ENCODE measurements at regions not wholly inside any gene's neighbourhood (a gene's known extent, or its start where the extent isn't known, plus 50 kb on each side); places are given as distances from the start of the nearest gene placed in this dataset.

DNA sequence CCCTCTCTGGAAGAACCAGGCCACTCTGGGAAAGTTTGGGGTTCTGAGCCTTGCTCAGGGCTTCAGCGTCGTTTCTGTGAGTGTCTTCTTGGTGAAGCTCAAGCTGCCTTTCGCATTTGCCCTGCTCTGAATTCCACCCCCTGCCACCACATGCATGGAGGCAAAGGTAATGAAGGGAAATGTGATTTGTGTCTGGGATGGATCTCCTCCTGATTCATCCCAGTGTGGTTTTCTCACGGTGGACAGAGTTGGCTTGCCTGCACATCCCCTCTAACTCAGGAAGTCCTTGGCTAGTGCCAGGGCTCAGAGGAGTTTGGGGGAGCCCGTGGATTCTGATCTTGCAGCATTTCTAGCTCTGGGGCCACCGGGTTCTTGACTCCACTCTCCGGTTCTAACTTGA lies 173.6 kb upstream of the RAB4A start:
- TF ChIP-seq ZFX (IDR thresholded peaks at IDR 0.05): no peak
- no peak for TF ChIP-seq CTCF (conservative IDR thresholded peaks at IDR 0.05)
- H3K27ac ChIP-seq: no peak overlapping the region

GRCh38 chr1:229098361-229098760 lies 172.6 kb upstream of the RAB4A start:
- TF ChIP-seq CTCF (conservative IDR thresholded peaks at IDR 0.05): no peak
- TF ChIP-seq ZFX (IDR thresholded peaks at IDR 0.05): no peak
- H3K27ac ChIP-seq: no peak overlapping the region

GRCh38 chr1:229098903-229099578 lies 171.9 kb upstream of the RAB4A start:
- no peak for TF ChIP-seq ZFX (IDR thresholded peaks at IDR 0.05)
- TF ChIP-seq CTCF (conservative IDR thresholded peaks at IDR 0.05): no peak
- H3K27ac ChIP-seq: no peak overlapping the region

GRCh38 chr1:229101011-229101871 lies 169.7 kb upstream of the RAB4A start:
- H3K27ac ChIP-seq: no peak overlapping the region
- TF ChIP-seq ZFX (IDR thresholded peaks at IDR 0.05): no peak
- no peak for TF ChIP-seq CTCF (conservative IDR thresholded peaks at IDR 0.05)

- no peak overlapping the region for H3K27ac ChIP-seq
- no peak for TF ChIP-seq CTCF (conservative IDR thresholded peaks at IDR 0.05)
- no peak for TF ChIP-seq ZFX (IDR thresholded peaks at IDR 0.05)
Measured at GRCh38 chr1:229102741-229103391, 168.0 kb upstream of the RAB4A start.

DNA sequence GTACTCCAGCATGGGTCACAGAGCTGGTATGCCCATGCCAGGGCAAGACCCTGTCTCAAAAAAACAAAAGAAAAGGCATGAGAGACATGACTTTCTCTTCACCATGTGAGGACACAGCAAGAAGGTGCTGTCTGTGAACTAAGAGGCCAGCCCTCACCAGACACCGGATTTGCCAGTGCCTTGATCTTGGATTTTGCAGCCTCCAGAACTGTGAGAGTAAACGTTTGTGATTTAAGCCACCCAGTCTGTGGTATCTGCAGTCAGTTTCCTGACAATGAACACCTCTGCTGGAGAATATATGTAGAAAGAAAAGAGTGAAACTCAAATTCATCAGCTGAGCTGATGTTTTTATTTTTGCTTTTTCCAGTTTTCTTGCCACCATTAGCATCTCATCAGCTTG lies 166.3 kb upstream of the RAB4A start:
- TF ChIP-seq CTCF (conservative IDR thresholded peaks at IDR 0.05) (no peak), ZFX (IDR thresholded peaks at IDR 0.05) (no peak)
- no peak overlapping the region for H3K27ac ChIP-seq

DNA sequence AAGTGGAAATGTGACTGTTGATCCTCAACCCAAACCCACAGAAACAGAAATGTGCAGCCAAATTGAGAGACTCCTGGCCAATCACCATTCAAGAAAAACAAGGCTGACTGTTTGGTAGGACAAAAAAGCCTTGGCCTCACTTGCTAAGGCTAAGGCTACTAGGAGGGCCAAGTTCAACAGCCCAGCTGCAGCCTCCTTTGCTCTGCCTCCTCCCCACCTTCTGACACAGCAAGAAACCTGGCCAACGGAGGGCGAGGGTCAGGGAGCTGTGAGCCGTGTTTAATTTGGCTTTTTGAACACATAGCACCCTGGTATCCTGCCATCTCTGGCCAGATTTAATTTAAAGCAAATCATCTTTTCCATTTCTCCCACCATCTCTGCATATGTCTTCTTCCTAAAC lies 165.8 kb upstream of the RAB4A start:
- TF ChIP-seq CTCF (conservative IDR thresholded peaks at IDR 0.05): no peak
- TF ChIP-seq ZFX (IDR thresholded peaks at IDR 0.05): no peak
- no peak overlapping the region for H3K27ac ChIP-seq

Data from C4-2B (cell line).